ENCODE measurements at regions not wholly inside any gene's neighbourhood (a gene's known extent, or its start where the extent isn't known, plus 50 kb on each side); places are given as distances from the start of the nearest gene placed in this dataset.

DNA sequence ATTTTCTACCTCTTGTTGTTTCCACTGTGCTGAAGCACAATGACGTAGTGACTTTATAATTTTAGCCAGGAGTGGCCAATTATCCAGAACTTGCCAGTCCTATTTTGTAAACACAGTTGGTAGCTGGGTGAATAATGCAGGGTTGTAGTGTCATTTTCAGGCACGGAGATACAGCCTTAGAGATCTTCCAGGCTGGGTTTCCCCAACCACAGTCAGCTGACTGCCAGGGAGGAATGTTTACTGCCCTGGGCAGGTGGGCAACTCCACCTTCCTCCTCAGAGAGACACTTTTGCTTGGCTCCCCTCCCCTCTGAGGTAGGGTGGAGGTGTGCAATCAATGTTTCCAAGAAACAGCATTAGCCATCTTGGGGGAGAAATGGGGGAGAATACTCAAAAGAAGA lies 228.1 kb upstream of the NR4A3 start:
- no peak for DNase-seq

DNA sequence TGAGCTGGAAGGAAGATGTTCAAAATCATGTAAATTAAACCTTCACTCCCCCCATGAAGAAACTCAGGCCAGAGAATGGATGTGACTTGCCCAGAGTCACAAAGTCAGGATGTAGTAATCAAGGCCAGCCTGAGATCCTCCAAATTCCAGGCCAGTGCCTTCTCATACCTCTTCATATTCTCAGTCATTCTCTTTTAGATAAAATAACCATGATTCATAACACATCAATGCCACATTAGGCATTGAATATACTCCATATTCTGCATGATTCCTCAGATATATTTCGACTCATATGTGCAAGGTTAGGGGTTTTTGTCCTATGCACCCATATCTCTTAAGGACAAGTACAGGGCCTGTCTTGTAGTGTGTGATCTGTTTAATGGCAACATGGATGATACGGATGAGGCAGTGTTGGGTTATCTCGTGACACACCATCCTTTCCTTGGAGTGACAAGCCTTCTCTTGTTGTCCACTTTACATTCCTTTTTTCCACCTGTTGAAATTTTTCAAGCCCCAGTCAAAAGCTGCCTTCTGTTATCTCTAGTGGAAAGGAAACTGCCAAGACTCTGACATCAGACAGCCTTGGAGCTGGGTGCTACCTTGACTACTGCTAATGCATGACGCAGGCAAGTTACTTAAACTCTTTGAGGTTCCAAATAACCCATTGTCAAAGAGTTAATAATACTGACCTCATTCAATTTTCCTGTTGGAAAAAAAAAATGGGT lies 227.5 kb upstream of the NR4A3 start:
- DNase-seq = no peak

GRCh38 chr9:99595796-99596195 lies 225.9 kb upstream of the NR4A3 start:
- no peak for DNase-seq

DNA sequence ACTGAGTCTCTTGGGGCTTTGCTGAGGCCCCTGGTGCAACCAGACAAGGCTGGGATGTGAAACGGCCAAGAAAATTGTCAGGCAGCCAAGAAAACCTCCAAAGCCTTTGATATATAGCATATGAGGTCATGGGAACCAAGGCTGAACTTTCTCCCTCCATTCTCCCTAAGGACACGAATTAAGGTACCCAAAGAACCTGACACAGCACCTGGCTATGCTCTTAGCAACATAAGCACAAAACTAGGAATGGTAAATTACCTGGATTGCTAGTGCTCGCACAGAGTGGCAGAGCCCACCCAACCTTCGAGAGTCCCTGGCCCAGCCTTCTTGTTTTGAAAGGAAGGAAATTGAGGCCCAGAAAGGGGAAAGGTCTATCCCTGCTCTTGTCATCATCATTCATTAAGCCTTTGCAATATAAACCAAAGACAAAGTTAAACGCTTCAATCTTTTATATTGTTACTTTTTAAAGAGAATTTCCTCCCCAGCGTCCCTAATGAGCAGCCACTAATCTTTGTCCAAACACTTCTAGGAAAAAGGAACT lies 220.0 kb upstream of the NR4A3 start:
- DNase-seq = no peak

DNA sequence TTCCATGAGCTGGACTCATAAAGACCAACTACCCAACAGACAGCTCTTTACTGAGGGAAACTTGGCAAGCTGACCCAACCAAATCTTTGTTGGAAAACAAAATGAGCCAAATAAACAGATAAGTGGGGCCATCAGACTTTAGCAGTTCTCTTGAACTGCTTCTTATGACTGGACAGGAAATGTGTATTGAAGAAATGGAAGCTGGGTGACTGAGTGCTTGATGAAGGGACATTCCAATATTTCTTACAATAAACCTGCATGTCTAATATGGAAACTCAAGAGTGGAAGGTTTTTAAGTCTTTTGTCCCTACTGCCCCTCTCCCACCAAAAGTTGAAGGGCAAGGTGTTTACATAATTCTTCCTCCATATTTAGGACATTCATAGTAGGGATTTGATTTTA lies 218.8 kb upstream of the NR4A3 start:
- no peak for DNase-seq

DNA sequence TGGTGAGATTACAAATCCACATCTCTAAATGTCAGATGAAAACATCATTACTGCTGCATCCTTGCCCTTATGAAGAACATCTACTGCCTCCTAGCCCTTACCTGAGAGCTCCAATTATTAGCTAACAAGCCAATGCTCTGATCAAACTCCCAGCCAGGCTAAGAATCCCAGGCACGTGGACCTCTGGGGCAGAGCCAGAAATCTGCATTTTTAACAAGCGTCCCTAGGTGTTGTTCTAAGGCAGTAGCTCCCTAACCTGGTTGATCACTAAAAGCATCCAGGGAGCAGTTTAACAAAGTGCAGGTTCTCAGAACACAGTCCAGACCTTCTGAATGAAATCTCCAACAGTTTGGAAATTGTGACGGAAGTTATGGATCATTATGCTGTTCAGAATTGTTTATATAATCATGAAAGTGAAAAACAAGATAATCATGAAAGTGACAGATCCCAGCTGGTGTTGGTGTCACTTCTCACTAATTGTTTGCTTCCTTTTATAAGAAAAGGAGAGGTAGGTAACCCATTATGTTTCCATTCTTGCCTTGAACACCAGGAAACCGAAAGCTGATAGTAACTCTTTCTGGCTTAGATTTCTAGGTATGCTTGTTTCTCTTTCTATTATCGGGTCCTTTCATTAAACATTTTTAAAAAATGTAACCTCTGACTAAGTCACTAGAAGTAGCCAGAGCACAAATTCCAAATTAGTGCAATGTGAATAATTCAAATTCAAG lies 216.5 kb upstream of the NR4A3 start:
- DNase-seq = no peak

DNA sequence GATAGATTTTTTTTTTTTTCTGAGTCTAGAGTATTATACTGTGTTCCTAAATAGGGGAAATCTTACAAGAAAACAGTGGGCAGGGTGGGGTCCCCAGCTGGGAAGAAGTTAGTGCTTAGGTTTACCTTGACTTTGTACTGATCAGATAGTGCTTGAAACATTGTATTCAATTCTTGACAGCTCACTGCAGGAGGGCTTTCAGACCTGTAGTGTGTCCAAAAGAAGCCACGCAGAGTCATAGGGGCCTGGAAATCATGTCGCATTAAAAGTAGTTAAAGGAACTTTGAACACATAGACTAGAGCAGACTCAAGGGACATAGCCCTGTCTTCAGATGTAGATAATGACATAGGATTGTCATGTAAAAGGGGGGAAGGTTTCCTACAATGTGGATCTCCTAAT lies 215.4 kb upstream of the NR4A3 start:
- no peak for DNase-seq

- DNase-seq = no peak
These were observed 214.7 kb upstream of the NR4A3 start for GRCh38 chr9:99606957-99607356.

DNA sequence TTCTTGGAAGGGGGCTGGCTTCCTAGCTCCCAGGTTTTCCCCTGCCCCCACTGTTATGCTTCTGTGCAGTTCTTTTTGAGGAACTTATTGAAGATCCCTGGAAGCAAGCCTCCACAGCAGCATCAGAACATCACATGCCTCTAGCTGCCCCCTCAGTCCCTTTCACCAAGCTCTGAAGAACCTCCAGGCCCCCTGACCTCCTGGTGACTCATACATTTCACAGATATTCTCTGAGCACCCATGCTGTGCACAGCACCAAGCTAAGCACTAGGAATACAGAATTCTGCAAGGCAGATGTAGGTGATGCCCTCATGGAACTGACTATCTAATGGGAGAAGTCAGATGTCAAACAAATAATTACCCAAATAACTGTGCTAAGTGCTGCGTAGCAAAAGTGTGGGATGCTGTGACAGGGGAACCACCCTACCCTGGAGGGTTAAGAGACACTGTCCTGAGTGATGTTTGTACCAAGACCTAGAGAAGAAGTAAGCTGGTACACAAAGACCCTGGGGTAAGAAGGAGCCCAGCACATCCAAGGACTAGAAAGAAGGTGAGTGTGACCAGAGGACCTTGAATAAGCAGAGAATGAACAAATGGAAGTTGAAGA lies 213.7 kb upstream of the NR4A3 start:
- DNase-seq = no peak

DNA sequence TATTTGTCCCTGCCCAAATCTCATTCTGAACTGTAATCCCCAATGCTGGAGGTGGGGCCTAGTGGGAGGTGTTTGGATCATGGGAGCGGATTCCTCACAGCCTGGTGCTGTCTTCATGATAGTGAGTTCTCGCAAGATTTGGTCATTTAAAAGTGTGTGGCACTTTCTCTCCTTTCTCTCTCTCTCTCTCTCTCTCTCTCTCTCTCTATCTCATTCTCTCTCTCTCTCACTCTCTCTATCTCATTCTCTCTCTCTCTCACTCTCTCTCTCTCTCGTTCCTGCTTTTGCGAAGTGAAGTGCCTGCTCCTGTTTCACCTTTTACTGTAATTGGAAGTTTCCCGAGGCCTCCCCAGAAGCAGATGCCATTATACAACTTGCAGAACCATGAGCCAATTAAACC lies 207.3 kb upstream of the NR4A3 start:
- no peak for DNase-seq

- no peak for DNase-seq
These were observed 200.6 kb upstream of the NR4A3 start for GRCh38 chr9:99621040-99621439.

DNA sequence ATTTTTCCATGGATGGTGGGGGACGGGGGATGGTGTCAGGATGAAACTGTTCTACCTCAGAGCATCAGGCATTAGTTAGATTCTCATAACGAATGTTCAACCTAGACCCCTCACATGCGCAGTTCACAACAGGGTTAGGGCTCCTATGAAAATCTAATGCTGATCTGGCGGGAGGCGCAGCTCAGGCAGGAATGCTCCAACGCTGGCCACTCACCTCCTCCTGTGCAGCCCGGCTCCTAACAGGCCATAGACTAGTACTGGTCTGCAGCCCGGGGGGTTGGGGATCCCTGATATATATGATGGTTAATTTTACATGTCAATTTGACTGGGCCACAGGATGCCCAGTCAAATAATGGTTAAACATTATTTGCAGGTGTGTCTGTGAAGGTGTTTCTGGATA lies 199.0 kb upstream of the NR4A3 start:
- no peak for DNase-seq

DNA sequence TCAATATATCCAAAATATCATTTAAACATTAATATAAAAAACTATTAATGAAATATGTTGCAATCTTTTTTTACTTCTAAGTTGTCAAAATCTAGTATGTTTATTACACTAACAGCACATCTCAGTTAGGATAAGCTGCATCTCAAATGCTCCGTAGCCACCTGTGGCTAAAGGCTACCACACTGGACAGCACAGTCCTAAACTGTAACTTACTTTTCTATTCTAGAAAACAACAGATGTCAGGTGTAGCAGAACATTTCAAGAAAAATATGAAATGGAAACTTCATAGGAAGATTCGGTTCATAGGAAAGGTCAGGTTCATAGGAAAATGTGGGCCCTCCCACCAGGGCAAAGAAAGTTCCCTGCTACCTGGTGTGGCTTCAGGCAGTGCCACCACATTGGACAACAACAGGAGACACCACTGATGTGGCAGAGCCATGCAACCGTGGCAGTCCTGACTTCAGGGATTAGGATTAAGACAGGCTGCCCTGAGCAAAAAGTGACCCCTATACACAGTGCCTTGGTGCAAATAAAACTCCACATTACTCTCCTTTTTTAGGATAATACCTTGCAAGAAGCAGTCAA lies 197.8 kb upstream of the NR4A3 start:
- DNase-seq = no peak

GRCh38 chr9:99624499-99625233 lies 197.0 kb upstream of the NR4A3 start:
- DNase-seq = no peak

DNA sequence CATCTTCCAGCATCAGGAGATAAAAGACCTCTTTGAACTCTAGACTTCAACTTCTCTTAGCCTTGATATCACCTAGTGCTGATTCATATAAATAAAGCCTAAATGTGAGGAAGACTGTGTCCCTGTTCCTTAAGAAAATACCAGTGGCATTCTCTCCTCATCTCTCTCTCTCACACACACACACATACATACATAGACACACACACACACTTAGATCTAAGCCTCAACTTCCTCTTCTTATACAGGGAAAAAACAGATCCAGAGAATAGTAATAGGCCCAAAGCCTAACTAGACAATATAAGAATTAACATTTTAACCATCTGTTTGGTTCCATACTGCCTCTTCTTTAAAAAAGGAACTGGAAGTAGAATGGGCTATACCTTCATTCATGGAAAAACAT lies 195.3 kb upstream of the NR4A3 start:
- DNase-seq = no peak

- no peak for DNase-seq
These were observed 193.4 kb upstream of the NR4A3 start for GRCh38 chr9:99628285-99628684.

DNA sequence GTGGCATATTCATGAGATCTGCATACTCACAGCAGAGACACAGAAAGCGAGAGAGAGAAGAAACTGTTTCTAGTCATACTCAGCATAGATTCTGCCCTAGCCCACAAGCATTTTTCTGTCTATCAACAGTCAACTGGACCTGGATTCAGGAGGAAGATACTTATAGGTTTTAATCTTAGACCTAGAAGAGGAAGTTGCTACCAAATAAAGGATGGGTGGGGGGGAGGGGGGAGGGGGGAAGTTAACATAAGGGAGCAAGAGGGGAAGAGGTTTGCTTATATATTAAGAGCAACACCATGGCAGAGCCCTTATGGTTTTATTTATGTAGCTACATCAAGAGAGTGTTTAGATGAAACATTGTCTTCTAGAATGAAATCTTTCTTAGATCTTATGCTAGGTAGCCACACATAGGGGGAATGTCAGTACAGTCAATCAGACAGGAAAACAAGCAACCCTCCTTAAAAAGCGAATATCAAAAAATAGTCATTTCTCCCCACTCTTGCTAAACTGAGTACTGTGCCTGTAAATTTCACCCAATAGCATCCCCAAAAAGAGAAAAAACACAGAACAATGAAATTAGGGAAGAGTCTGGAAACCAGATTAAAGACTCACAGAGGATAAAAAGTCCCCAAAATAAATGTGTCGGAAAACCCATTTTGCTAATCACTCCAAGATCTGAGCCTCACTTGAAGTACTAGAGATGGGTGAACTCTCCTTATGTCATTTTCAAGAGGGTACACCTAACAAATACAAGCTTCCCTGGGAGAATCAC lies 192.7 kb upstream of the NR4A3 start:
- DNase-seq = no peak

DNA sequence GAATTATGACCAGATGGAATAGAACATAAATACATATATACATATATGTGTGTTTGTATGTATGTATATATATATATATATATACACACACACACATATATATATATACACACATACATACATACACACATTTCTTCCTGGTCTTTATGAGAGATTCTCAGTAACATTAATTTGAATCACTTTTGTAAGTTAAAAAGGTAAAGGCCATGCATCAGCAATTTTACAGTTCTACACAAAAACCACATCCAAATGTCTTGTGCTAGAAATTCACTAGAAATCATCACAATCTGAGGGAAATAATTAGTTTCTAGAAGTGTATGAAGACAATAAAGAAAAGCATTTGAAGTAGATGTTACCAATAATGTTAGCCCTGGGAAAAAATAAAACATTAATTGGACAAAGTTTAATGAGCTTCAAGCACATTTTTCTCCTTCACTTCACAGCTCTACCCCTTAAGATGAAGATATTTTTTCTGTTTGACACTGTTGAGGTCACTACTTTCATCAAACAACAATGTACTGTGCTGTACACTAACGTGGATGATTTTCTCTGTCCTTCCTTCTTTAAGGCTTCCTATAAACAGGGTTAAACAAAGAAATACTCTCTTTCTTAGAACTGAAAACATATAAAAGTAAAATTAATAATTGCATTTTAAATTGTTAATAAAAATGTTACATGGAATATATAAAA lies 189.2 kb upstream of the NR4A3 start:
- no peak for DNase-seq

DNA sequence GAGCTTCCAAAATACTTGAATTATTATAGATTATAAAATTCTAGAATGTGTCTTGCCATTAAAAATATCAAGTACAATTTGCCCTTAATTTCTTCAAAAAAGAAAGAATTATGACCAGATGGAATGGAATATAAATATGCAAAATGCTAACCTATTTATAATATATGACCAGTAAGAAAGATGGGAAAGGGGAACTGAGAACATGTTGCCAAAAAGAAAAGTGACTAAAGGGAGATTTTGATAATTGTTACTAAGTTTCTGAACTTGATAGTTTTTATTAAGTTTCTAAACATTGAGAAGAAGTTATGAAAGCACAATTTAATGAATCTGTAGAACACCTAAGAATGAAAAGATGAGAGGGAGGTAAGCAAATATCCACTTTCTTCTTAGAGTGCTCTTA lies 188.4 kb upstream of the NR4A3 start:
- no peak for DNase-seq

DNA sequence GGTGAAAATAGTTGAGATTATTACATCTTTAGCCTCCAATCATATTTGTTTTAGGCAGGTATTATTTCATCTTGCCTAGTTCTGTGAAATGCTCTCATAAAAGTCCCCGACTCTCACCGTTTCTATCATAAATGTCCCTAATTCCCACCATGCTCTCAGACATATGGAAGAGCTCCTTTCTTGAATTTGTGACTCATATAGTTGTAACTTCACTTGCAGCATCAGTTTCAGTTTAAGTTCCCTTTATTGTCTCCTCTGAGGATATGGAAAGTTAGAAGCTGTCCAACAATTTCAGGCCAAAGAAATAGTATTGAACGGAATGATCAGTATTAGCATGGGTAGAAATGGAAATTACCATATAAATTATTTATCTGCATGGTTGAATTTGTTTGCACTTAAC lies 187.5 kb upstream of the NR4A3 start:
- no peak for DNase-seq

DNA sequence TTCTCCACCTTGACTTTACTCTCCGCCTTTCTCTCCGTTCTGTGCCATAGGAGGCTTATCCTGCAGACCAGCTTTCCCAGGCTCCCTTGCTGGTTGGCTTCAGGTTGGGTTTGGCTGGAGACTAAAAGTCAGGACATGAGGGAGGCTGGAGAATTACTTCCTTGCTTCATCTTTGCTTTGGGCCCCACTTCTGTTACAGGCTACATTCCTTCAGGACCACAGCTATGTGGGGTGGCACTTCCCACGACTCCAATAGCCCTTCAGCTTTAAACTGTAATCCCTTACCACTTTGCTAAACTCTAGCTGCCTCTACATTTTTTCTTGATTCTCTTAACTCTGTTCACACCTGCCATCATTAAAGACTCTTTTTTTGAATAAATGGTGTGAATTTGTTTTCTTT lies 186.7 kb upstream of the NR4A3 start:
- DNase-seq = no peak

GRCh38 chr9:99637641-99638040 lies 184.0 kb upstream of the NR4A3 start:
- no peak for DNase-seq
